ENCODE measurements at regions not wholly inside any gene's neighbourhood (a gene's known extent, or its start where the extent isn't known, plus 50 kb on each side); places are given as distances from the start of the nearest gene placed in this dataset.

DNA sequence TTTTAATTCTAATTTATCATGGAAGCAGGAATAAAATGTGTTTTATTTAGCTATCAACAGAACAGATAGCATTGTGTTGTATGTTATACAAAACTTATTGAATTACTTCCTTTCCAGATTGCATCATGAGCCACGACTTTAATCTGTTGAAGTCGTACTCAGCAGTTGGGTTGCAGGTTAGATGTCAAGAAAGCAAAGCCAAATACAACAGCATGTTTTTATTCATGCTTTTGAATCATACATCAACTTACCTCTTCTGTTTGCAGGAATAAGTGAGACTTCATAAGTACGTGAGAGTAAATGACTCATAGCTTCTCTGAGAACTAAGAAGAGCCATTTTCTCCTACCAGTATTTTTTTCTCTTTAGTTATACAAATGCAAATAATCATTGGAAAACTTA is 110.8 kb upstream of the ADGRL4 start:
- TF ChIP-seq, protein P1, sequence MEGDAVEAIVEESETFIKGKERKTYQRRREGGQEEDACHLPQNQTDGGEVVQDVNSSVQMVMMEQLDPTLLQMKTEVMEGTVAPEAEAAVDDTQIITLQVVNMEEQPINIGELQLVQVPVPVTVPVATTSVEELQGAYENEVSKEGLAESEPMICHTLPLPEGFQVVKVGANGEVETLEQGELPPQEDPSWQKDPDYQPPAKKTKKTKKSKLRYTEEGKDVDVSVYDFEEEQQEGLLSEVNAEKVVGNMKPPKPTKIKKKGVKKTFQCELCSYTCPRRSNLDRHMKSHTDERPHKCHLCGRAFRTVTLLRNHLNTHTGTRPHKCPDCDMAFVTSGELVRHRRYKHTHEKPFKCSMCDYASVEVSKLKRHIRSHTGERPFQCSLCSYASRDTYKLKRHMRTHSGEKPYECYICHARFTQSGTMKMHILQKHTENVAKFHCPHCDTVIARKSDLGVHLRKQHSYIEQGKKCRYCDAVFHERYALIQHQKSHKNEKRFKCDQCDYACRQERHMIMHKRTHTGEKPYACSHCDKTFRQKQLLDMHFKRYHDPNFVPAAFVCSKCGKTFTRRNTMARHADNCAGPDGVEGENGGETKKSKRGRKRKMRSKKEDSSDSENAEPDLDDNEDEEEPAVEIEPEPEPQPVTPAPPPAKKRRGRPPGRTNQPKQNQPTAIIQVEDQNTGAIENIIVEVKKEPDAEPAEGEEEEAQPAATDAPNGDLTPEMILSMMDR (IDR thresholded peaks at IDR 0.05; ENCODE audit: insufficient read depth, low read length, poor library complexity, severe bottlenecking) = no peak
- TF ChIP-seq EZH2phosphoT487 (conservative IDR thresholded peaks at IDR 0.05; ENCODE audit: low read length) = no peak

All from SU-DHL-6 (cell line).